GM18951 (cell line): ENCODE measurements at regions not wholly inside any gene's neighbourhood (a gene's known extent, or its start where the extent isn't known, plus 50 kb on each side); places are given as distances from the start of the nearest gene placed in this dataset.

Source experiments
- POLR2A ChIP-seq: IDR thresholded peaks from 4 replicates; pipeline ENCODE4 v1.6.1; 2011; ENCODE audit warnings: mild to moderate bottlenecking; ENCODE audit not compliant: insufficient read length, insufficient read depth; ENCODE audit errors: extremely low read depth
- in situ Hi-C: fragments of 300-500 bp; cut with MboI; formaldehyde crosslinking; loops from one replicate; pipeline ENCODE4 v1.12.0; 2022; ENCODE audit warnings: low sequenced_read_pairs, mixed read lengths, inconsistent platforms; ENCODE audit not compliant: unreplicated experiment

- TF ChIP-seq POLR2A: no peak
- in situ Hi-C loops: no loop called here
These were observed 83.1 kb downstream of the ARL6IP4 start for GRCh38 chr12:123063535-123063934.

DNA sequence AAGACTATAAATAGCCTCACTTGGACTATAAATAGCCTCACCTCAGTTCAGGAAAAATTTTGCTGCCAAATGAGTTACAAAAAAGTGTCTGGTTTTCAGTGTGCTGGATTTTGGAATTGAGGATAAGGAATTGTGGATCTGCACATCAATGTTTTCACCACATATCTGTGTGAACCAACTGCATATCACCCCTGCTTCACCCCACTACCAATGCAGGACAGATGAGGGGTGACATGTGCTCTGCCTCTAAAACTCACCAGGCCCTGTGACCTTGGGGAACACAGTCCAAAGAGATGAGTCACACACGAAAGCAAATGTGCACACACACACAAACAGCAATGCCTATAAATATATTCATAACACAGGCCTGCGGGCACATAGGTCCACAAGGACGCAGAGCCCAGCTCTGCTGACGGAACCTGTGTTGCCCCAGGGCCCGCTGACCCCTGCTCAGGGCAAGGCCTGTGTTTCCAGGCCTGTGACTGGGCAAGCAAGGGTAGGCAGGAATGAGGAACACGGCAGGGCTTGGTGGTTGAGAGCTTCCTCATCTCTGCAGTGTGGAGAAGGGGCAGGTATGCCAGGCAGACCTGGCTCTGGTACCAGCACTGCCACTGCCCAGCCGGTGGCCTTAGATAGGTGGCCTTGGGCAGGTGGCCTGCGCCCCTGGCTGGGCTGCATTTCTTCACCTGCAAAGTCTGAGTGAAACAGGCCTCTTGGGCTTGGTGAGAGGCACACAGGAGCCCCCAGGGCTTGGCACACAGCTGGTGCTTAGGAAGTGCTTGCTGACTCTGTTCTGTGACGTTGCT is 82.4 kb downstream of the ARL6IP4 start:
- in situ Hi-C loops: no loop called here

DNA sequence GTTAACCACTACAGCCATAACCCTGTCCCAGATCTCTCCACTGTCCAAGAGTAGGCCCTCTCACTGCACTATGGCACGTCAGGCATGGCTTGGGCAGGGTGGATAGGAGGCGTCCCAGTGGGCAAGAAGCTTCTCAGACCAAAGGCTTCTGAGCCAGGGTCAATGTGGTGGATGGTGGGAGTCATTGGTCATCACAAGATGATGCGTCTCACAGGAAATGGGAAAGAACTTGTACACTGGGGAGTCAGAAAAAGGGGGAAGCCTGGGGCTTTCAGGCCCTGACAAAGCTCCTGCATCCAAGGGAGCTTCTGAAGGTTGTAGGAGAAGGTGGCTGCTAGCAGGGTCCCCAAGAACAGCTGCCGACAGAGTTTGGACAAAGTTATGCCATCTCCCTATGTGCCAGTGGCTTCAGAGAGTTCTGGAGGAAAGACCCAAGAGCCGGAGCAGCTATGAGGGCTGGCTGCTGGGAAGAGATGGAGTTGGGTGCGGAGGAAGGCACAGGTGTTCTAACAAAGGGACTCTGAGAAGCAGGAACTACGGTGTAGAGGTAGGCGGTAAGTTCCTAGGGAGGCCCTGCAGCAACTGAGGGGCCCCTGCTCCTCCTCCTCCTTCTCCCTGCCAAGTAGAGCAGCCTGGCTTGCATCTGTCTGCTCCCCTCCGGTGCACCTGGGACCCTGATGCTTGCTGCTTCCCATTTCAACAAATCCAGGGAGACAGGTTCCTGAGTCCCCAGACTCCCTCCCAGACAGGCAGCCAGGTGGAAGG is 81.1 kb downstream of the ARL6IP4 start:
- in situ Hi-C loops: no loop called here
- TF ChIP-seq POLR2A: no peak

More for the DNA sequence above, 82.4 kb downstream of the ARL6IP4 start:
- TF ChIP-seq POLR2A: no peak

DNA sequence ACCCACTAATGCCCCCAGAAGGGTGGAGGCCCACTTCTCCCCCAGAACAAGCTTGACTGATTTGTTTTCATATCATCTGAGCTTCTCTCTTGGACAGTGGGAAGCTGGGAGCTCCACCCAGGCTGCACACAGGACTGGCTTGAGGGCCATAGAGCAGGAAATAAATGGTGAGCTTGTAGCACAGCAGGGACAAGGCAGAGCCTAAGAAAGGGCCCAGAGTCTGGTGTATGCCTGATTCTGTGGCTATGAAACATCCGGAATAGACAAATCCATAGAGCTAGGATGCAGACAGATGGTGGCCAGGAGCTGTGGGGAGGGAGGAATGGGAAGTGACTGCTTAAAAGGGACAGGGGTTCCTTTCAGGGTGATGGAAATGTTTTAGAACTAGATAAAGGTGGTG is 79.0 kb downstream of the ARL6IP4 start:
- in situ Hi-C loops: no loop called here
- TF ChIP-seq POLR2A: no peak

- in situ Hi-C loops: no loop called here
- no peak for TF ChIP-seq POLR2A
These were observed 78.5 kb downstream of the ARL6IP4 start for GRCh38 chr12:123058980-123059379.

- in situ Hi-C loops: no loop called here
- no peak for TF ChIP-seq POLR2A
These were observed 78.0 kb downstream of the ARL6IP4 start for GRCh38 chr12:123058481-123058880.

- in situ Hi-C loops: no loop called here
- no peak for TF ChIP-seq POLR2A
These were observed 77.2 kb downstream of the ARL6IP4 start for GRCh38 chr12:123057513-123058265.

GRCh38 chr12:123056709-123057108 is 76.2 kb downstream of the ARL6IP4 start:
- in situ Hi-C loops: no loop called here
- no peak for TF ChIP-seq POLR2A

DNA sequence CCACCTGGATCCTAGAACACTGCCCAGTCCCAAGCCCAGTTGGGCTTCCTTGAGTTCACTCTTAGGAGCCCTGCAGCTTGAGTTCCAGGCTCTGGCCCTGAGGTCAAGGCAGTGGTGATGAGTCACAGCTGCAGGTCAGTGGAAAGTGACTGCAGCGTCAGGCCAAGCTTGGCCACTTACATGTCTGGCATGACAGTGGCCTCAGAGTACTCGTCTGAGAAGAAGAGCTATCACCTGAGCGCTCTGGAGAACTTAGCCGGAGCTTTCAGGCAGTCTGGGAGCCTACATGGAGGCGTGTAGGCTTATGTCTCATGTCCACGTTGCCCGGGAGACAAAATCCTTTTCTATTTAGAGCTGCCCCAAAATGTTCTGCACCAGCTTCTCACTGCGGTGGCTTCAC is 75.6 kb downstream of the ARL6IP4 start:
- in situ Hi-C loops: no loop called here
- no peak for TF ChIP-seq POLR2A

DNA sequence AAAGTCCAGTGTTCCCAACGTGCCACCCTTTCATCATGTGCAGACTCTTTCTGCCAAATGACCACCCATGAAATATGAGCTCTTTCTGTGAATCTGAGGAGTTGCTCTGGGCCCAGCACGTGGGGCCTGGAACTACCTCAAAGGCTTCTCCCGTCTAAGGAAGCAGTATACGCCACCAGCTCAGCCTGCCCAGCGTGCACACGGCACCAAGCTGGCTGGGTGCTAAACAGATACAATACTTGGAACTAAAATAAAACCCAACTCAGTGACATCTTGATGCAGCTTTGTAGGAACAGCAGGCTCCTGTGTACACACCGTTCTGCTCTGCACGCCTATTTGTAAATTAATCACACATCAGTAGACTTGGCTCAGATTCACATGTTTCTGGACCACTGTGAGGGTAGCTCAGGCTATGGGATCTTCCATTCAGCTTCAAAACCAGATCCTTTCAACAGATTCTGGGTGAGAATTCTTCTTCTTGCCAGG is 74.8 kb downstream of the ARL6IP4 start:
- TF ChIP-seq POLR2A: no peak
- in situ Hi-C loops: no loop called here

- in situ Hi-C loops: no loop called here
- no peak for TF ChIP-seq POLR2A
These were observed 73.9 kb downstream of the ARL6IP4 start for GRCh38 chr12:123054371-123054770.

- TF ChIP-seq POLR2A: no peak
- in situ Hi-C loops: no loop called here
These were observed 71.1 kb downstream of the ARL6IP4 start for GRCh38 chr12:123051556-123051955.

- no peak for TF ChIP-seq POLR2A
- in situ Hi-C loops: no loop called here
These were observed 70.4 kb downstream of the ARL6IP4 start for GRCh38 chr12:123050913-123051312.
